Ishikawa (cell line): ENCODE measurements at regions not wholly inside any gene's neighbourhood (a gene's known extent, or its start where the extent isn't known, plus 50 kb on each side); places are given as distances from the start of the nearest gene placed in this dataset.

Experiments
- CEBPB ChIP-seq: IDR thresholded peaks from 2 replicates; pipeline ENCODE4 v1.6.1; 2012
- CREB1 ChIP-seq: IDR thresholded peaks from 2 replicates; pipeline ENCODE4 v1.6.1; 2012; ENCODE audit warnings: low read depth
- EGR1 ChIP-seq: IDR thresholded peaks from 2 replicates; pipeline ENCODE4 v1.6.1; 2012
- EP300 ChIP-seq: IDR thresholded peaks from 2 replicates; pipeline ENCODE4 v1.6.1; 2012; ENCODE audit warnings: borderline replicate concordance
- FOXM1 ChIP-seq: IDR thresholded peaks from 2 replicates; pipeline ENCODE4 v1.6.1; 2012; ENCODE audit warnings: low read depth, borderline replicate concordance
- MAX ChIP-seq: IDR thresholded peaks from 2 replicates; pipeline ENCODE4 v1.6.1; 2012
- NFIC ChIP-seq: IDR thresholded peaks from 2 replicates; pipeline ENCODE4 v1.6.1; 2012
- RAD21 ChIP-seq: IDR thresholded peaks from 2 replicates; pipeline ENCODE4 v1.6.1; 2012; ENCODE audit warnings: low read depth
- REST ChIP-seq: IDR thresholded peaks from 2 replicates; pipeline ENCODE4 v1.6.1; 2012; ENCODE audit warnings: low read depth, mild to moderate bottlenecking
- TAF1 ChIP-seq: IDR thresholded peaks from 2 replicates; pipeline ENCODE4 v1.6.1; 2012; ENCODE audit warnings: low read depth, mild to moderate bottlenecking
- TCF12 ChIP-seq: IDR thresholded peaks from 2 replicates; pipeline ENCODE4 v1.6.1; 2012; ENCODE audit warnings: low read depth
- TEAD4 ChIP-seq: IDR thresholded peaks from 2 replicates; pipeline ENCODE4 v1.6.1; 2012
- YY1 ChIP-seq: IDR thresholded peaks from 2 replicates; pipeline ENCODE4 v1.6.1; 2012; ENCODE audit warnings: low read depth
- ZBTB7A ChIP-seq: IDR thresholded peaks from 2 replicates; pipeline ENCODE4 v1.6.1; 2012; ENCODE audit warnings: low read depth
- TF ChIP-seq, protein P1 (sequence below): IDR thresholded peaks from 2 replicates; pipeline ENCODE4 v1.6.1; 2012

DNA sequence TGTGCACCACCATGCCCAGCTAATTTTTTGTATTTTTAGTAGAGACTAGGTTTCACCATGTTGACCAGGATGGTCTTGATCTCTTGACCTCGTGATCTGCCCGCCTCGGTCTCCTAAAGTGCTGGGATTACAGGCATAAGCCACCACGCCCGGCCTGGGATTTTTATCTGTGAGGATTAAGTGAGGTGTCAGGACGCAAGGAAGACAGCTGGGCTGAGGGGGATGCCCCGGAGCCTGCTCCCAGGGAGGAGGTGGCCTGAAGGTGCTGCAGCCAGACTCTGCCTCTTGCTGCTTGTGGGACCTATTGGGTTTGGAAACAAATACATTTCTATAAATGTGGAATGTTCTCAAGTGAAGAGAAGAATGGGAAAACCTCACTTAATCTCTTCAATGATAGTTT, 131.6 kb downstream of the OLFM4 start:
- TF ChIP-seq ZBTB7A, result no peak
- TF ChIP-seq EGR1, result no peak
- TF ChIP-seq, protein P1, sequence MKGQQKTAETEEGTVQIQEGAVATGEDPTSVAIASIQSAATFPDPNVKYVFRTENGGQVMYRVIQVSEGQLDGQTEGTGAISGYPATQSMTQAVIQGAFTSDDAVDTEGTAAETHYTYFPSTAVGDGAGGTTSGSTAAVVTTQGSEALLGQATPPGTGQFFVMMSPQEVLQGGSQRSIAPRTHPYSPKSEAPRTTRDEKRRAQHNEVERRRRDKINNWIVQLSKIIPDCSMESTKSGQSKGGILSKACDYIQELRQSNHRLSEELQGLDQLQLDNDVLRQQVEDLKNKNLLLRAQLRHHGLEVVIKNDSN, result no peak
- no peak for TF ChIP-seq RAD21
- no peak for TF ChIP-seq TAF1
- TF ChIP-seq REST, result no peak
- no peak for TF ChIP-seq CREB1
- no peak for TF ChIP-seq FOXM1
- TF ChIP-seq TCF12, result no peak

DNA sequence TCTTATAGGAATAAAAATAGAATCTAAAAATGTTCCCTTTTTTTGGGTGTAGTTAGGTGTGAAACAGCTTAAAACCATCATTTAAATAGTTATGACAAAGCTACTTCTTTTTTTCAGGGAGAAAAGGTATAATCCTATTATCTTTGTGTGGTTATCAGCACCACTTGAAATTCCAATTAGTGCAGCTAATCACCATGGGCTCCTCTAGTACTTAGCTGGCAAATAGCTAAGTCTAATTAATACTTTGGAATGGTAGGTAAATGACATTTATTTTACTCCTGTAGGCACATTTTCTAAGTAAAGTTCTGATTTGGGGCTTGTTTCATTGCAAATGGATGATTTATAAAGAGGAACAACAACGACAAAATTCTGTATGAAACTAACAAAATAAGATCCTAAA, 132.6 kb downstream of the OLFM4 start:
- no peak for TF ChIP-seq CEBPB
- TF ChIP-seq NFIC, result no peak
- TF ChIP-seq FOXM1, result no peak
- TF ChIP-seq TCF12, result no peak
- TF ChIP-seq, protein P1, result no peak
- no peak for TF ChIP-seq EP300
- no peak for TF ChIP-seq RAD21
- no peak for TF ChIP-seq MAX
- no peak for TF ChIP-seq REST
- TF ChIP-seq ZBTB7A, result no peak
- TF ChIP-seq YY1, result no peak
- TF ChIP-seq TEAD4, result no peak
- no peak for TF ChIP-seq EGR1
- no peak for TF ChIP-seq CREB1
- no peak for TF ChIP-seq TAF1

DNA sequence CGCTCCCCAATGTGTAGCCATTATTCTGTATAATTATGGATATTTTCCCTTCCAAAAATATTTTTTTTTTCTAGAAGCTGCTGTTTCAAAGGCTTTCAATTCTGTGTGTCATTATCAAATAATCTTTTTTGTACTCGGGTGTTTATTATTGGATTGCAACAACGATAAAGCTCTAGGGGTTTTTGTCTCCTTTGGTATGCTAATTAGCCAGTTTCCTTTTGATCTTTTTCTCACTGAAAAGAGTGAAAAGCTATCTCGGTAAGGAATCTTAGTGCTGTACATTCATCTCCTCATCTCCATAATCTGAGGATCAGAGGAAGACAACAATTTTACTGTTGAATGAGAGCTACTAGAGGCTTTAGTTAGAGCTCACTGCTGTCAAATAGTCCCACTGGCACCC, 136.6 kb downstream of the OLFM4 start:
- TF ChIP-seq TAF1 (no peak), EP300 (no peak), CREB1 (no peak), REST (no peak), EGR1 (no peak), ZBTB7A (no peak), MAX (no peak), NFIC (no peak), TEAD4 (no peak), CEBPB (no peak), RAD21 (no peak)
- TF ChIP-seq, protein P1, result no peak

DNA sequence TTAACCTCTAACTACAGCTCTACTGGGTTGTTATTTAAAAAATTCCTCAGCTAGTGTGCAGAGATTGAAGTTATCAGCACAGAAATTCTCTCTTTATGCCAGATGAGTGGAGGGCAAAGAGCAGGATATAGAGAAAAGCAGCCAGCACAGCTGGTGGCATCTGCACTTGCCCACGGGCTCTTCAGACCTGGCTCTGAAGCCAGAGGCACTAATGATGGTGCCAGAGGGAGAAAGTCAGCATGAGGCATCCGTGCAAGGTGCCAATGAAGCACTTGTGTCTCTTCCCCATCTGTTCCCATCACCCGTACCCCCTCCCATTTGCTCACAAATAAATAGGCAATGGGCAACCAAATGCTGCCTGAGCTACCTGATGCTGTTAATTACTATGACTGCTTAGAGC, 138.9 kb downstream of the OLFM4 start:
- TF ChIP-seq, protein P1, result no peak
- TF ChIP-seq YY1, result no peak
- TF ChIP-seq NFIC, result no peak
- TF ChIP-seq REST, result no peak
- no peak for TF ChIP-seq CEBPB
- no peak for TF ChIP-seq RAD21
- TF ChIP-seq EGR1, result no peak
- no peak for TF ChIP-seq CREB1
- TF ChIP-seq ZBTB7A, result no peak
- TF ChIP-seq TCF12, result no peak
- no peak for TF ChIP-seq FOXM1
- TF ChIP-seq TAF1, result no peak
- TF ChIP-seq EP300, result no peak
- no peak for TF ChIP-seq TEAD4
- TF ChIP-seq MAX, result no peak
